Endothelial cell of umbilical vein (primary cell): ENCODE measurements at regions not wholly inside any gene's neighbourhood (a gene's known extent, or its start where the extent isn't known, plus 50 kb on each side); places are given as distances from the start of the nearest gene placed in this dataset.

ENCODE experiments used
- BruUV-seq: library from RNA; stranded (reverse); fragments of 400-500 nt; replicated peaks from 2 replicates; lab custom pipeline; 2021; lab: Mats Ljungman, UMichigan
- CTCF ChIA-PET: fragments of 300-600, 350-600 bp; sonication (Branson Sonifier 250); formaldehyde crosslinking; loops from one replicate; lab custom pipeline; 2021; ENCODE audit warnings: antibody characterized with exemption, inconsistent platforms; lab: Charles Lee
- POLR2A ChIA-PET: fragments of 300-600, 350-600 bp; sonication (Branson Sonifier 250); formaldehyde crosslinking; loops from one replicate; lab custom pipeline; 2021; ENCODE audit warnings: antibody characterized with exemption, inconsistent platforms; lab: Charles Lee
- DNase-seq: peaks from one replicate; pipeline ENCODE4 v3.0.0-alpha.2; 2011; ENCODE audit warnings: low read depth, low spot score
- FAIRE-seq: peaks from 2 replicates; lab custom pipeline; 2011; peaks lifted over from hg19 to GRCh38; lab: Jason Lieb, UNC
- H2AFZ ChIP-seq: 2 replicates; pipeline ENCODE4 v1.6.0; 2012; ENCODE audit warnings: low read depth, low read length, control low read depth, inconsistent platforms
- H3K27ac ChIP-seq: 2 replicates; pipeline ENCODE4 v1.5.1; 2011; ENCODE audit warnings: low read depth, mild to moderate bottlenecking, control low read depth, low read length, moderate library complexity; ENCODE audit not compliant: insufficient read depth
- H3K27me3 ChIP-seq, 2 experiments: 2 replicates each; pipeline versions ENCODE4 v1.6.0 to v1.6.1; 2011; ENCODE audit warnings: low read length in 2 of 2, mixed read lengths in 1 of 2; ENCODE audit not compliant: control insufficient read depth in 2 of 2, insufficient read depth in 2 of 2
- H3K36me3 ChIP-seq, 2 experiments: 2 replicates in 1 of 2; 3 replicates in 1 of 2; pipeline ENCODE4 v1.5.1; 2011; ENCODE audit warnings: low read length in 2 of 2, mild to moderate bottlenecking in 1 of 2, moderate library complexity in 1 of 2; ENCODE audit not compliant: control insufficient read depth in 2 of 2, insufficient read depth in 2 of 2; ENCODE audit errors: extremely low read depth in 1 of 2
- H3K4me1 ChIP-seq: 3 replicates; pipeline ENCODE4 v1.5.1; 2011; ENCODE audit warnings: mild to moderate bottlenecking, low read length; ENCODE audit not compliant: control insufficient read depth, insufficient read depth; ENCODE audit errors: extremely low read depth
- H3K4me2 ChIP-seq: 2 replicates; pipeline ENCODE4 v1.6.1; 2011; ENCODE audit warnings: low read length, control low read depth, mixed read lengths; ENCODE audit not compliant: insufficient read depth
- H3K4me3 ChIP-seq, 3 experiments: fragments of 200-600 bp in 1 of 3; sonication (generic), shearing (Covaris generic) in 1 of 3; replicated peaks in 1 of 3; 2 replicates each; pipeline ENCODE4 v1.5.1; 2011 to 2016; ENCODE audit warnings: control low read depth in 3 of 3, low read length in 3 of 3, mild to moderate bottlenecking in 2 of 3, inconsistent platforms in 1 of 3, low read depth in 1 of 3, moderate library complexity in 1 of 3; ENCODE audit not compliant: insufficient read depth in 1 of 3
- H3K79me2 ChIP-seq: 2 replicates; pipeline ENCODE4 v1.6.0; 2012; ENCODE audit warnings: low read length, inconsistent platforms; ENCODE audit not compliant: control insufficient read depth, insufficient read depth
- H3K9ac ChIP-seq: replicated peaks from 2 replicates; pipeline ENCODE3; 2011; ENCODE audit warnings: low read length, control low read depth; ENCODE audit not compliant: insufficient read depth; ENCODE audit errors: extremely low read depth
- H3K9me1 ChIP-seq: replicated peaks from 3 replicates; pipeline ENCODE4 v1.6.0; 2011; ENCODE audit warnings: mild to moderate bottlenecking, low read length; ENCODE audit not compliant: control insufficient read depth, insufficient read depth; ENCODE audit errors: extremely low read depth
- H3K9me3 ChIP-seq: replicated peaks from 2 replicates; pipeline ENCODE4 v1.5.1; 2012; ENCODE audit warnings: low read length, inconsistent platforms; ENCODE audit not compliant: control insufficient read depth, insufficient read depth
- H4K20me1 ChIP-seq: replicated peaks from 2 replicates; pipeline ENCODE3; 2011; ENCODE audit warnings: mild to moderate bottlenecking, low read length; ENCODE audit not compliant: control insufficient read depth, insufficient read depth; ENCODE audit errors: extremely low read depth
- EZH2 ChIP-seq: IDR thresholded peaks from 2 replicates; pipeline ENCODE4 v1.6.1; 2012; ENCODE audit warnings: borderline replicate concordance, low read depth, mild to moderate bottlenecking, moderate library complexity, low read length, inconsistent platforms; ENCODE audit not compliant: severe bottlenecking
- FOS ChIP-seq: IDR thresholded peaks from 2 replicates; pipeline ENCODE4 v1.6.1; 2011; ENCODE audit warnings: mild to moderate bottlenecking, low read length, moderate library complexity, borderline replicate concordance; ENCODE audit not compliant: insufficient read depth
- GATA2 ChIP-seq: IDR thresholded peaks from 2 replicates; pipeline ENCODE4 v1.7.0; 2011; ENCODE audit warnings: low read depth, mild to moderate bottlenecking, moderate library complexity, mixed read lengths, low read length; ENCODE audit not compliant: insufficient read length, insufficient read depth
- JUN ChIP-seq: IDR thresholded peaks from 2 replicates; pipeline ENCODE4 v1.6.1; 2011; ENCODE audit warnings: borderline replicate concordance, low read depth; ENCODE audit not compliant: insufficient read length, insufficient read depth
- MYC ChIP-seq: IDR thresholded peaks from one replicate; pipeline ENCODE4 v1.6.1; 2011; ENCODE audit warnings: mild to moderate bottlenecking, low read depth, low read length
- POLR2A ChIP-seq: IDR thresholded peaks from 2 replicates; pipeline ENCODE4 v1.6.1; 2012; ENCODE audit warnings: low read depth, mild to moderate bottlenecking, control low read depth, low read length
- POLR2AphosphoS5 ChIP-seq: IDR thresholded peaks from 2 replicates; pipeline ENCODE4 v1.6.1; 2012; ENCODE audit warnings: low read depth, mild to moderate bottlenecking, control low read depth, low read length, moderate library complexity; ENCODE audit not compliant: insufficient read depth
- dilution Hi-C: fragments of 300-500 bp; cut with MboI; formaldehyde crosslinking; loops from one replicate; pipeline ENCODE4 v1.15.0; 2019; ENCODE audit warnings: low sequenced_read_pairs; ENCODE audit not compliant: extremely low pct_ligation_motif_present
- intact Hi-C: fragments of 100-400 bp; cut with micrococcal nuclease; formaldehyde crosslinking; loops from one replicate; pipeline ENCODE4 v1.10.0; 2022
- TF ChIP-seq, protein P1 (sequence below), 2 donors: IDR thresholded peaks; 1 replicate in 1 of 2; 2 replicates in 1 of 2; pipeline ENCODE4 v1.5.1; 2011; ENCODE audit warnings: low read length in 2 of 2, mild to moderate bottlenecking in 2 of 2, moderate library complexity in 2 of 2, control low read depth in 1 of 2, inconsistent platforms in 1 of 2, low read depth in 1 of 2; ENCODE audit not compliant: insufficient read depth in 1 of 2; ENCODE audit errors: extremely low read depth in 1 of 2
- TF ChIP-seq, protein P2 (sequence below): IDR thresholded peaks from 2 replicates; pipeline ENCODE4 v1.6.1; 2011; ENCODE audit not compliant: insufficient read depth, insufficient read length

DNA sequence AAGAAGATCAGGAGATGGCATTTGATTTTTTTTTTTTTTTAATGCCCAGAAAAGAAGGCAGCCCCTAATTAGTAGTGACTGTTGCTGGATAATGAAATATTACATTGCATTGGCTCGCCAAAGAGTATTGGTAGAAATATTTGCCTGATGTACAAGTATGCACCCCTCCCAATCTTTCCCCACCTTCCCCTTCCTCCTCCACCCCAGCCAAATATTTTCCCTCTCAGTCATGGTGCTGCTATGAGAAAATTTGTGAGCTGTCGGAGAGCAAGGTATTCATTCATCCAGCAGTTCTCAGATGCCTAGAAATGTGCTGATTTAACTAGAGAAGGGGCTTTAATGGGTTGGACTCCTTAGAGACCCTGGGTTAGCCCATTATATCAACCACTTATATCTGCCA lies 50.5 kb upstream of the IKBKE start:
- H2AFZ ChIP-seq: no peak overlapping the region
- no peaks in the 10 kb centered on the region for H3K9me3 ChIP-seq
- no peak for DNase-seq
- no peak overlapping the region for H3K4me2 ChIP-seq
- dilution Hi-C loops: no loop called here
- no peak overlapping the region for H3K27ac ChIP-seq
- no peaks in the 10 kb centered on the region for H3K27me3 ChIP-seq
- no peaks in the 10 kb centered on the region for H3K9me1 ChIP-seq
- peaks cover 9% of the 10 kb centered on the region for H3K4me1 ChIP-seq
- CTCF ChIA-PET: interaction anchor here (1.5 to 2.1 kb wide), 2 partner anchors 9 to 11 kb away, joined by 5 read pairs; no protein-coding TSS in a partner anchor
- H3K79me2 ChIP-seq: no peaks in the 10 kb centered on the region
- H4K20me1 ChIP-seq: no peaks in the 10 kb centered on the region
- POLR2A ChIA-PET: no interaction called here
- H3K36me3 ChIP-seq: peaks cover 22 to 33% of the 10 kb centered on the region in 2 experiments
- intact Hi-C loops: loop anchor here (1.0 kb wide), 1 partner anchor 14 kb away; no protein-coding TSS in a partner anchor
- no peak overlapping the region for H3K4me3 ChIP-seq
- FAIRE-seq: no peak
- TF ChIP-seq POLR2A (no peak), FOS (no peak), GATA2 (no peak), EZH2 (no peak), MYC (no peak), JUN (no peak), POLR2AphosphoS5 (no peak)
- TF ChIP-seq, protein P1, sequence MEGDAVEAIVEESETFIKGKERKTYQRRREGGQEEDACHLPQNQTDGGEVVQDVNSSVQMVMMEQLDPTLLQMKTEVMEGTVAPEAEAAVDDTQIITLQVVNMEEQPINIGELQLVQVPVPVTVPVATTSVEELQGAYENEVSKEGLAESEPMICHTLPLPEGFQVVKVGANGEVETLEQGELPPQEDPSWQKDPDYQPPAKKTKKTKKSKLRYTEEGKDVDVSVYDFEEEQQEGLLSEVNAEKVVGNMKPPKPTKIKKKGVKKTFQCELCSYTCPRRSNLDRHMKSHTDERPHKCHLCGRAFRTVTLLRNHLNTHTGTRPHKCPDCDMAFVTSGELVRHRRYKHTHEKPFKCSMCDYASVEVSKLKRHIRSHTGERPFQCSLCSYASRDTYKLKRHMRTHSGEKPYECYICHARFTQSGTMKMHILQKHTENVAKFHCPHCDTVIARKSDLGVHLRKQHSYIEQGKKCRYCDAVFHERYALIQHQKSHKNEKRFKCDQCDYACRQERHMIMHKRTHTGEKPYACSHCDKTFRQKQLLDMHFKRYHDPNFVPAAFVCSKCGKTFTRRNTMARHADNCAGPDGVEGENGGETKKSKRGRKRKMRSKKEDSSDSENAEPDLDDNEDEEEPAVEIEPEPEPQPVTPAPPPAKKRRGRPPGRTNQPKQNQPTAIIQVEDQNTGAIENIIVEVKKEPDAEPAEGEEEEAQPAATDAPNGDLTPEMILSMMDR (IDR thresholded peaks at IDR 0.05; ENCODE audit: extremely low read depth in 1 of 2, insufficient read depth in 1 of 2, low read depth in 1 of 2, low read length in 2 of 2): no peak
- TF ChIP-seq, protein P2, sequence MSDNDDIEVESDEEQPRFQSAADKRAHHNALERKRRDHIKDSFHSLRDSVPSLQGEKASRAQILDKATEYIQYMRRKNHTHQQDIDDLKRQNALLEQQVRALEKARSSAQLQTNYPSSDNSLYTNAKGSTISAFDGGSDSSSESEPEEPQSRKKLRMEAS: no peak
- no TSS peak for BruUV-seq
- no peak overlapping the region for H3K9ac ChIP-seq
